CD14-positive monocyte (primary cell): ENCODE measurements at regions not wholly inside any gene's neighbourhood (a gene's known extent, or its start where the extent isn't known, plus 50 kb on each side); places are given as distances from the start of the nearest gene placed in this dataset.

Source experiments
- DNase-seq, 3 donors: peaks; one replicate each; pipeline ENCODE4 v3.0.0-alpha.2; 2011 to 2022
- H2AFZ ChIP-seq: 2 replicates; pipeline ENCODE4 v1.6.0; 2012; ENCODE audit warnings: mild to moderate bottlenecking, low read depth, low read length, inconsistent platforms; ENCODE audit not compliant: insufficient read depth, poor library complexity, severe bottlenecking
- H3K27ac ChIP-seq, 2 donors: 1 replicate in 1 of 2; 2 replicates in 1 of 2; pipeline ENCODE4 v1.5.1; 2012 to 2013; ENCODE audit warnings: low read length in 2 of 2, control low read depth in 1 of 2, inconsistent platforms in 1 of 2, low read depth in 1 of 2, mild to moderate bottlenecking in 1 of 2
- H3K27me3 ChIP-seq, 2 donors: one replicate each; pipeline versions ENCODE4 v1.6.0 to v1.6.1; 2011 to 2013; ENCODE audit warnings: low read length in 2 of 2; ENCODE audit not compliant: control insufficient read depth in 2 of 2, insufficient read depth in 2 of 2
- H3K36me3 ChIP-seq, 2 donors: replicated peaks in 1 of 2; 1 replicate in 1 of 2; 2 replicates in 1 of 2; pipeline versions ENCODE4 v1.5.1 to v1.6.1; 2012 to 2013; ENCODE audit warnings: low read length in 2 of 2, control low read depth in 1 of 2, inconsistent platforms in 1 of 2, mild to moderate bottlenecking in 1 of 2; ENCODE audit not compliant: insufficient read depth in 2 of 2, control insufficient read depth in 1 of 2
- H3K4me1 ChIP-seq, 2 donors: 1 replicate in 1 of 2; 2 replicates in 1 of 2; pipeline versions ENCODE4 v1.5.1 to v1.6.1; 2012 to 2013; ENCODE audit warnings: low read length in 2 of 2, control low read depth in 1 of 2, inconsistent platforms in 1 of 2, mild to moderate bottlenecking in 1 of 2, moderate library complexity in 1 of 2; ENCODE audit not compliant: insufficient read depth in 2 of 2, control insufficient read depth in 1 of 2
- H3K4me2 ChIP-seq: replicated peaks from 2 replicates; pipeline ENCODE3; 2012; ENCODE audit warnings: low read length, moderate library complexity, mild to moderate bottlenecking; ENCODE audit not compliant: poor library complexity, severe bottlenecking; ENCODE audit errors: extremely low read depth
- H3K4me3 ChIP-seq, 3 experiments: fragments of 200-600 bp in 1 of 3; sonication (generic) in 1 of 3; replicated peaks in 1 of 3; 1 replicate in 2 of 3; 2 replicates in 1 of 3; pipeline ENCODE4 v1.5.1; 2011 to 2013; ENCODE audit warnings: low read length in 3 of 3, mild to moderate bottlenecking in 3 of 3, control low read depth in 2 of 3, low read depth in 2 of 3, inconsistent platforms in 1 of 3, moderate library complexity in 1 of 3
- H3K79me2 ChIP-seq: 2 replicates; pipeline ENCODE4 v1.6.0; 2012; ENCODE audit warnings: mild to moderate bottlenecking, control low read depth, inconsistent platforms, low read length, moderate library complexity; ENCODE audit not compliant: insufficient read depth
- H3K9ac ChIP-seq: 2 replicates; pipeline ENCODE4 v1.6.0; 2017; ENCODE audit warnings: low read length, mild to moderate bottlenecking; ENCODE audit not compliant: insufficient read depth, poor library complexity, severe bottlenecking
- H3K9me3 ChIP-seq, 2 donors: replicated peaks in 1 of 2; 1 replicate in 1 of 2; 2 replicates in 1 of 2; pipeline versions ENCODE4 v1.5.1 to v1.6.1; 2012 to 2013; ENCODE audit warnings: low read length in 2 of 2, control low read depth in 1 of 2; ENCODE audit not compliant: control insufficient read depth in 1 of 2, insufficient read depth in 1 of 2
- H4K20me1 ChIP-seq: 2 replicates; pipeline ENCODE4 v1.6.0; 2012; ENCODE audit warnings: mild to moderate bottlenecking, low read length, control low read depth, moderate library complexity; ENCODE audit not compliant: insufficient read depth
- H3K27ac Mint-ChIP-seq, 7 donors: one replicate each; pipeline ENCODE4 v1.8.0; 2020; ENCODE audit warnings: mild to moderate bottlenecking in 7 of 7, mixed read lengths in 7 of 7, moderate library complexity in 6 of 7, inconsistent platforms in 2 of 7
- H3K27me3 Mint-ChIP-seq, 3 donors: one replicate each; pipeline ENCODE4 v1.8.0; 2021 to 2022; ENCODE audit warnings: low read depth in 3 of 3, mild to moderate bottlenecking in 3 of 3, mixed read lengths in 3 of 3, moderate library complexity in 3 of 3, inconsistent platforms in 1 of 3
- H3K36me3 Mint-ChIP-seq, 2 donors: one replicate each; pipeline ENCODE4 v1.8.0; 2020; ENCODE audit warnings: mixed read lengths in 2 of 2, inconsistent platforms in 1 of 2, mild to moderate bottlenecking in 1 of 2
- H3K4me1 Mint-ChIP-seq: one replicate; pipeline ENCODE4 v1.8.0; 2020; ENCODE audit warnings: mild to moderate bottlenecking, mixed read lengths
- H3K4me3 Mint-ChIP-seq, 2 donors: one replicate each; pipeline ENCODE4 v1.8.0; 2020; ENCODE audit warnings: mild to moderate bottlenecking in 2 of 2, mixed read lengths in 2 of 2, moderate library complexity in 1 of 2
- H3K9me3 Mint-ChIP-seq, 7 donors: one replicate each; pipeline ENCODE4 v1.8.0; 2020 to 2022; ENCODE audit warnings: mixed read lengths in 7 of 7, mild to moderate bottlenecking in 6 of 7, moderate library complexity in 6 of 7, inconsistent platforms in 2 of 7
- CTCF ChIP-seq: fragments of 200-600 bp; IDR thresholded peaks from one replicate; pipeline ENCODE4 v1.8.0; 2022; ENCODE audit warnings: antibody characterized with exemption, mild to moderate bottlenecking
- WGBS: methylation state at CpG from one replicate; pipeline ENCODE4 v1.1.5; 2013; ENCODE audit warnings: missing lambda C conversion rate; ENCODE audit not compliant: insufficient coverage; 5-methylcytosine and 5-hydroxymethylcytosine counted together
- intact Hi-C, 2 donors: fragments of 100-400 bp; cut with micrococcal nuclease; formaldehyde crosslinking; loops; one replicate each; pipeline versions ENCODE4 v1.15.0 to v1.15.1; 2023

- H3K9me3 ChIP-seq = no peaks in the 10 kb centered on the region
- no peaks in the 10 kb centered on the region for H3K36me3 Mint-ChIP-seq
- H3K79me2 ChIP-seq = no peaks in the 10 kb centered on the region
- H3K36me3 ChIP-seq = no peaks in the 10 kb centered on the region
- no peak overlapping the region for H3K9ac ChIP-seq
- H3K27ac Mint-ChIP-seq = no peak overlapping the region
- peaks cover 0 to 5% (median 3%) of the 10 kb centered on the region in 7 donors for H3K9me3 Mint-ChIP-seq
- no peaks in the 10 kb centered on the region for H3K27me3 Mint-ChIP-seq
- no peaks in the 10 kb centered on the region for H3K4me1 ChIP-seq
- no peak overlapping the region for H3K4me3 ChIP-seq
- H2AFZ ChIP-seq = no peak overlapping the region
- H3K4me2 ChIP-seq = no peak overlapping the region
- intact Hi-C loops = no loop called here
- H4K20me1 ChIP-seq = no peaks in the 10 kb centered on the region
- DNase-seq = no peak
- 100% methylated on average over 5 of the region's 13 CpGs for WGBS
- no peak overlapping the region for H3K27ac ChIP-seq
- H3K4me1 Mint-ChIP-seq = peaks cover 10% of the 10 kb centered on the region
- no peak for TF ChIP-seq CTCF
- no peak overlapping the region for H3K4me3 Mint-ChIP-seq
- no peaks in the 10 kb centered on the region for H3K27me3 ChIP-seq
Observed at GRCh38 chr1:217029281-217030157, 306.3 kb upstream of the ESRRG start.

- Mint-ChIP-seq H3K4me3 (peak overlapping the region in 1 of 2 donors; percentile 22), H3K4me1 (peaks cover 10% of the 10 kb centered on the region), H3K27me3 (no peaks in the 10 kb centered on the region), H3K27ac (peak overlapping the region in 1 of 7 donors; percentile 5), H3K36me3 (no peaks in the 10 kb centered on the region), H3K9me3 (peaks cover 0 to 4% (median 1%) of the 10 kb centered on the region in 7 donors)
- no peaks in the 10 kb centered on the region for H3K9me3 ChIP-seq
- no peak overlapping the region for H3K4me3 ChIP-seq
- no peak overlapping the region for H3K9ac ChIP-seq
- intact Hi-C loops = no loop called here
- no peak overlapping the region for H3K4me2 ChIP-seq
- no peak for DNase-seq
- no peaks in the 10 kb centered on the region for H3K36me3 ChIP-seq
- no peaks in the 10 kb centered on the region for H4K20me1 ChIP-seq
- TF ChIP-seq CTCF = no peak
- no peak overlapping the region for H2AFZ ChIP-seq
- H3K79me2 ChIP-seq = no peaks in the 10 kb centered on the region
- 87% methylated on average over 2 of the region's 4 CpGs for WGBS
- H3K27ac ChIP-seq = no peak overlapping the region
- H3K4me1 ChIP-seq = no peaks in the 10 kb centered on the region
- H3K27me3 ChIP-seq = no peaks in the 10 kb centered on the region
Observed at GRCh38 chr1:217027403-217028080, 304.3 kb upstream of the ESRRG start.
